T47D (cell line): ENCODE measurements at regions not wholly inside any gene's neighbourhood (a gene's known extent, or its start where the extent isn't known, plus 50 kb on each side); places are given as distances from the start of the nearest gene placed in this dataset.
A peak's percentile ranks its signal among the peaks of the same experiment; 100 is the strongest.

Source experiments
- DNase-seq, 2 experiments: peaks; one replicate each; pipeline versions ENCODE4 v3.0.0 to v3.0.0-alpha.2; 2011 to 2012; ENCODE audit warnings: low read depth in 1 of 2, low spot score in 1 of 2
- JUND ChIP-seq: IDR thresholded peaks from 2 replicates; pipeline ENCODE4 v1.6.1; 2012; ENCODE audit warnings: low read depth
- in situ Hi-C: cut with HindIII; loops from 2 replicates; pipeline ENCODE4 v1.10.0; 2016; ENCODE audit warnings: low sequenced_read_pairs, low pct_unique_long_range_greater_than_20kb

DNA sequence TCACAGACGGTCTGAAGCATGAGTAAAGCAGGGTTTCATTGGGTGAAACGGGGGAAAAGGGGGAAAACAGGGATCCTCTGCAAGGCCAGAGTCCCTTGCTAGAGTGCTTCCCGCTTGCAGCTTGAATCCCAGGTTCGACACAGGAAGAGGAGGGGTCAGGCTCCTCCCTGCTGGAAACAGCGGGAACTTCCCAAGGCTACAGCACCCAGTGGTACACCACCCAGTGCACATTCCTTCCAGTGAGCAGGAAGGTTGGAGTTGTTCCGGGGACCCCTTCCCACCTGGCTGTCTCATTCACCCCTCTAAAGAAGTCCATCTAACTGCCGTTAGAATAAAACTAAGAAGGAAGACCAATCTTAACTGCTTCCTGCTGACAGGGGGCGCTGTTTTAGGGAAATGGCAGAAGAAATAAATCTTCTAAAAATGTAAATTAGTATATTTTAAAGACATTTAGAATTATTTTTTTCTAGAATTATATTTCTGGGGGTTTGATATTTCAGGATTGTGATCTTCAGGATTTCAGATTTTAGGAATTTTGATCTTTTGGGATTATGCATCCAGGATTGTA, 230.9 kb downstream of the RBM43 start:
- no peak for DNase-seq
- TF ChIP-seq JUND, result no peak
- in situ Hi-C loops, result no loop called here

DNA sequence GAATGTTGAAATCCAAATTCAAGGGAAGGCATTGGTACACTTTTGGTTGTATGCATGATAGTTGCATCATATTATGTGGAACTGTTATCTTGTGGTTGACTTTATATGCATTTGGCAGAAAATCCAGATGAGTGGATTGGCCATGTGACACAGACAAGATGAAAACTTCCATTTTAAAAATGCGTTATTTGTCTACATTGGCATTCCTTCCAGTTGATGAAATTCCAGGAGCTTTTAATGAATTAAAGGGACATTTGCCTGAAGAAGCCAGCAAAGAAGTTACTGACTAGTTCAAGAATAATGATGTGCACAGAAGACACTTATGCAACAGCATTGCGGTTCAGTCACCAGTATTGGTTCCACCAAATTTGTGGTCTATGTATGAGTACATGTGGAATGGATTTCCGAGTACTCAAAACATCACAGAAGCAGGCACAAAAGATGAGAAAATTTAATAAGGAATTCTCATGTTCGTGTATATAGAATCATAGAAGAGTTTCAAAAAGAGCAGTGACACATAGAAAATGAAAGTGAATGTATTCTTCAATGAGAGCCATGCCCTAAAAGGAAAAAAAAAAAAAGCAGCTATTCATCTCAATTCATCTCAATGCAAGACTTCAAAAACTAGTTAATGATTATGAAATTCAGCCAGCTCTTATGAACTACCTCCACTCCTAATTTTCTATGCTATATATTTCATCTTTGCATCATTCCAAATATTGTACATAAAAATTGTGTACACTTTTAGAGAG, 232.1 kb downstream of the RBM43 start:
- TF ChIP-seq JUND, result no peak
- DNase-seq, result no peak
- in situ Hi-C loops, result no loop called here

DNA sequence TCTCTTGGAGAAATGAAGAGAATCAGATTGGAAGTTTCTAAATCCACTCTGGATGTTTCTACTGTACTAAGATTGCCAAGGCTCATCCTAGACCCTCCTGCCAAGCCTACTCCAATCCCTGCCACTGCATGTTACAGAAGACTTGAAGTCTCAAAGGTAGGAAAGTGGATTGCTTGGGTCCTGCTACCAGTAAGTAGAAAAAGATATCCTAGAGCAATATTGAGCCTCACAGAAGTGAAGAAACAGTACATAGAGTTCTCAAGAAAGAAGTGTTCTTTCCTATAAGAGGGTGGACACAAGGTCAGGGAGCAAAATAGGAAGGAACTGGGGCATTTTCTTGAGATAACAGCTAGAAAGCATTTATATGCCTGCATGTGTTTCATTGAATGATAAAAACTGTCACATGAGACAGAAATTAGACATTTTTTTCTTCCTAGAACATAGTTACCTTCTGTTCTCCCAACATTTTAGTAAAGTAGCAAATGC, 232.9 kb downstream of the RBM43 start:
- TF ChIP-seq JUND, result no peak
- DNase-seq, result no peak
- in situ Hi-C loops, result no loop called here

- no peak for DNase-seq
- TF ChIP-seq JUND, result no peak
- in situ Hi-C loops, result no loop called here
Measured at GRCh38 chr2:151027151-151027550, 234.5 kb downstream of the RBM43 start.

DNA sequence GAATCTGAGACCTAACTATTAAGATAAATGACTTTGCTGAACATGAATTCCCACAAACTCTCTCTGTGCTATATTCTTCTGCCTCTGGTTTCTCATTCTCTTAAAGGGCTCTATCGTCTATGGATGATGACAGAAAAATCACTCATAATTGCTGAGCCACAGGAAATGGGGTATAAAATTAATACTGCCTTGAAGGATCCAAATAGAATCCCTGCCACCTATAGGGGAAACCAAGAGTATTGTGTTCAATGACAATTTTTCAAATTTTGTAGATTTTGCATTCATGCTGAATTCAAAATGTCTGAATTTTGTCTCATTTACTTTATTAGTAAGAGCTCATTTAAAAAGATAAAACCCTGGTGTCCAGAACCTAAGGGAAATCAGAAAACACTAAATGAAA, 235.8 kb downstream of the RBM43 start:
- TF ChIP-seq JUND, result no peak
- in situ Hi-C loops, result no loop called here
- DNase-seq, result no peak

DNA sequence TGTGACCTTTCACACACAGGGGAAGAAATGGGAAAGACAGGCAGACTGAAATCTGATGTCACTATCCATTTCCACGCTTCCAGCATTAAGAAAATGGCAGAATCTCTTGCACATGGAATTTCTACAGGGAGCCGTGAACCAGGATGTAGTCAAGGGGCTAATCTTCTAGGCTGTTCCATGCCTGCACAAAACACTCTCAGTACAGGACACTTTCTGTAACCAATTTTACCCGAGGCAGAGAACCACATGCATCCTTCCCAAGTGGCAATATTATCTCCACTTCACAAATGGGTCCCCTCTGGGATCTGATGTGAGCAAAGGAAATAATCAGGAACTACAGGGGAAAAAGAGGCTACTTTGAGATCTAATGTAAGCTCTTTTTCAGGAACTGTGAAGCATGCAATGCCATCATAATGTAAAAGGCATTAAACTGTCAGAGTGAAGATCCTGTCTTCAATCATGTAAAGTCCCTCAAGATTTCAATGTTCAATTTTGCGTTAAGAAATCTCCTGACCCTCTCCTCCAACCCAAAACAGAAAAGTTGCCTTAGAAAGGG, 236.9 kb downstream of the RBM43 start:
- in situ Hi-C loops, result no loop called here
- no peak for DNase-seq
- no peak for TF ChIP-seq JUND

DNA sequence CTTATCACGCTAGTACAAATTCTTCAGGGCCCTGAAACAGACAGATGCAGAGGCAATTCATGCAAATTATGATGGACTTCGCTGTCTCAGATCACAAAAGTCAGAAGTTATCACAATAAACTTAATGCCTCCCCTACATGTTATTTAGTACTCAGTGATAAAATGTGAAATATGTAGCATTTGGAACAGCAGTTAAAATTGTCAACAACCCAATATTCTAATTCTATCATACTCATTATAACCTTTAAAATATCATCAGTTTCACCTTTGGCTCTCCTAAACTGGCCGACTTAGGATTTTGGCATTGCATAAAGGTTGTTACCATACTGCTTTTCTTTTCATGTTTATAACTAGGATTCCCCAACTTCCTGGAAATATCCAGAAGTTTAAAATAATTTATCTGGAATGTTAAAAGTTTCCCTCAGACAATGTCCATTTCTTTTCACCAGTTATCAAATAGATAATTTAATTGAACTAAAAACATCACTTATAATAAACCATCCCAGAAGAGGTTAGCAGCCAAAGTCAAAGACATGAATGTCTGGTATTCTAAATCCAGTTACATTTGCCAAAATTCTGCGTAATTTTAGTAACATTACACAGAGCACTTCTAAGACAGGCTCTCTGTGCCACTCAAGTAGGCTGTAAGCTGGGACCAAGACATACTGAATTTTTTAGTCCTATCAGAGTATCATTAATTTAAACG, 239.8 kb downstream of the RBM43 start:
- in situ Hi-C loops, result no loop called here
- no peak for DNase-seq
- TF ChIP-seq JUND, result no peak

DNA sequence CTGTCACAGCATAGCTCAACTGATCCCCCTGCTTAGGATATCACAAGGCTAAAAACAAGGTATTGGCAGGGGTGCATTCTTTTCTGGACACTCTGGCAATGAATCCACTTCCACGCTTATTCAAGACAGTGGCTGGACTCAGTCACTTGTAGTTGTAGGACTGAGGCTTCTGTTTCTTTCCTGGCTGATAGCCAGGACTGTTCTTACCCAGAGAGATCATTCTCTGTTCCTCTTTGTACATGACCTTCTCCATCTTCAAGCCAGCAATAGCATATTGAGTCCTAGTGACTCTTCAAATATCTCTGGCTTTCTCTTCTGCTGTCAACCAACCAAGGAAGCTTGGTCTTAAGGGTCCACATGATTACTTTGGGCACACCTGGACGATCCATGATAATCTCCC, 241.3 kb downstream of the RBM43 start:
- no peak for TF ChIP-seq JUND
- no peak for DNase-seq

DNA sequence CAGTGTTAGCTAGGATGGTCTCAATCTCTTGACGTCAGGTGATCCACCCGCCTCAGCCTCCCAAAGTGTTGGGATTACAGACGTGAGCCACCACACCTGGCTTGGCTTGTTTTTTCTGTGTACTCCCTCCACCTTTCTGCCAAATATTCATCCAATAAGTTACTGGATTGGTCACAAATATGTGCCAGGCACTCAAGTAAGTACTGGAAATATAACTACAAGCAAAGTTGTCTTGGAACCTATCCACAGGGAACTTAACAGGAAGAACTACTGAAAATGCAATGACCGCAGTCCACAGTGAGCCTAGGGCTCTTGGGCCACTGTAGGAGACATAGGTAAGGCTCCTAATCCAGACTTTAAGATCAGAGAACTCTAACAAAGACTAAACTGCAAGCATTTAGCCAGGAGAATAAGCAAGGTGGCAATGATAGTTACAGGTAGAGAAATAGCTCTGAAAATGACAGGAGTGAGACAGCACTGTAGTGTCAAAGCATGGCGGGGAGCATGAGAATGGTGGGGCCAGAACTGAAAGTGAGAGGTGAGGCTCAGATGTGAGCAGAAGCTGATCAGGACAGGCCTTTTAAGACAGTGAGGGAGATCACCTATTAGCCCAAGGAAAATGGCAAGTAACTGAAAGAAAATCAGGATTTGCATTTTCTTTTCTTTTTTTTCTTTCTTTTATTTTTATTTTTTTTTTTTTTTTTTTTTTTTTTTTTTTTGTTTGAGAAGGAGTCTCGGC, 252.1 kb downstream of the RBM43 start:
- in situ Hi-C loops, result no loop called here
- peak in 1 of 2 experiments; percentile 6 for DNase-seq
- no peak for TF ChIP-seq JUND

More for the DNA sequence above, 241.3 kb downstream of the RBM43 start:
- in situ Hi-C loops, result no loop called here

GRCh38 chr2:151007365-151007764, 254.3 kb downstream of the RBM43 start:
- TF ChIP-seq JUND, result no peak
- in situ Hi-C loops, result no loop called here
- no peak for DNase-seq

DNA sequence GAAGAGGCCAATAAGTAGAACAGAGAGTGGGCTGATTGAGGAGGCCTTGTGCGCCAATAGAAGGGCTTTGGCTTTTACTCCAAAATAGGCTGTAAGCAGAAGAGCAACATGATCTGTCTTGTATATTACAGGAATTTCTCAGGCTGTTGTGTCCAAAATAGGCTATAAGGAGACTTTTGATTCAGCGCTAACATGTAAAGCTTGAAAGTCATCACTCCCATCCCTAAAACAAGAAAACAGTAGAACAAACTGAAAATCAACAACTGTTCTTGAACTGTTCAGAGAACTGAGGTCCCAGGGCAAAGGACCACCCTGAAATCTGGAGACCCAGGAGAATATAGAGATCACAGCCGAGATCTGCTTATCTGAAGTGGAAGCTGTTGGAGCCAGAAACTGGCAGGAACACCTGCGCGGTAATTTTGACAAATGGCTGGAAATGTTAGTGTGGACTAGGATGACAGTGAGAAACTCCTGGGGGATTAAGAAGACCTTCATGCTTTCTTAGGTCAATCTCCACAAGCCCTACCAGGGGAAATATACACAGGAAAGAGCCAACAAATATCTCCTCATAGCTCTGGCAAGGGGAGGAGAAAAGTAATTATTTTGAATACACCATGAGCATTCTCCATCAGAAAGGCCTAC, 258.6 kb downstream of the RBM43 start:
- TF ChIP-seq JUND, result no peak
- no peak for DNase-seq
- in situ Hi-C loops, result no loop called here
